Suprapubic skin (tissue), 4 donors: ENCODE measurements at regions not wholly inside any gene's neighbourhood (a gene's known extent, or its start where the extent isn't known, plus 50 kb on each side); places are given as distances from the start of the nearest gene placed in this dataset.

Experiments used
- EP300 ChIP-seq: sonication (generic); formaldehyde crosslinking; IDR thresholded peaks from one replicate; pipeline ENCODE4 v1.6.1; 2017; ENCODE audit warnings: antibody characterized with exemption
- POLR2A ChIP-seq, 2 donors: fragments of 450-650 bp; IDR thresholded peaks; one replicate each; pipeline ENCODE4 v1.6.1; 2017; ENCODE audit warnings: antibody characterized with exemption in 2 of 2, mild to moderate bottlenecking in 2 of 2, moderate library complexity in 2 of 2
- POLR2AphosphoS5 ChIP-seq, 3 donors: sonication (generic); formaldehyde crosslinking; IDR thresholded peaks; one replicate each; pipeline ENCODE4 v1.6.1; 2017; ENCODE audit warnings: antibody characterized with exemption in 3 of 3
- TF ChIP-seq, protein P1 (sequence below), 2 donors: fragments of 200-600 bp in 1 of 2; fragments of 450-650 bp in 1 of 2; sonication (generic) in 1 of 2; IDR thresholded peaks; one replicate each; pipeline ENCODE4 v1.5.1; 2016 to 2019; ENCODE audit warnings: antibody characterized with exemption in 2 of 2, mild to moderate bottlenecking in 1 of 2, moderate library complexity in 1 of 2

DNA sequence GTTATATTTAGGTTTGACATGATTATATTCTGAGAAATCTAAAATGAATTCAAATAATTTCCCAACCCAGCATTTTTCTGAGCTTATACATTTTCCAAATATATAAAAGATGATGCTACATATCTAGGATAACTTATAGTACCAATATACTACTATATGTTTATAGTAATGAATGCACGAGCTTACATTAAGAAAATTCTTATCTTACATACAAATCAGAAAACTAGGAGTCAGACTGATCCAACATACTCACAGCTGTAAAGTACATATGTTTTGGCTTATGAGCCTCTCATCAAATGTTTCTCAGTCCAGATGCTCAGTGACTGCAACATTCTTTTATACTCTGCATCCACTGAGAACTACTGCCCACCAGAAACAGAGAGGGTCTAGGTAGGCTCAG lies 491.3 kb upstream of the KLF12 start:
- TF ChIP-seq POLR2A (IDR thresholded peaks at IDR 0.05): no peak
- TF ChIP-seq, protein P1, sequence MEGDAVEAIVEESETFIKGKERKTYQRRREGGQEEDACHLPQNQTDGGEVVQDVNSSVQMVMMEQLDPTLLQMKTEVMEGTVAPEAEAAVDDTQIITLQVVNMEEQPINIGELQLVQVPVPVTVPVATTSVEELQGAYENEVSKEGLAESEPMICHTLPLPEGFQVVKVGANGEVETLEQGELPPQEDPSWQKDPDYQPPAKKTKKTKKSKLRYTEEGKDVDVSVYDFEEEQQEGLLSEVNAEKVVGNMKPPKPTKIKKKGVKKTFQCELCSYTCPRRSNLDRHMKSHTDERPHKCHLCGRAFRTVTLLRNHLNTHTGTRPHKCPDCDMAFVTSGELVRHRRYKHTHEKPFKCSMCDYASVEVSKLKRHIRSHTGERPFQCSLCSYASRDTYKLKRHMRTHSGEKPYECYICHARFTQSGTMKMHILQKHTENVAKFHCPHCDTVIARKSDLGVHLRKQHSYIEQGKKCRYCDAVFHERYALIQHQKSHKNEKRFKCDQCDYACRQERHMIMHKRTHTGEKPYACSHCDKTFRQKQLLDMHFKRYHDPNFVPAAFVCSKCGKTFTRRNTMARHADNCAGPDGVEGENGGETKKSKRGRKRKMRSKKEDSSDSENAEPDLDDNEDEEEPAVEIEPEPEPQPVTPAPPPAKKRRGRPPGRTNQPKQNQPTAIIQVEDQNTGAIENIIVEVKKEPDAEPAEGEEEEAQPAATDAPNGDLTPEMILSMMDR (IDR thresholded peaks at IDR 0.05): no peak
- TF ChIP-seq POLR2AphosphoS5 (IDR thresholded peaks at IDR 0.05): no peak
- no peak for TF ChIP-seq EP300
